Fibroblast of mammary gland (primary cell): ENCODE measurements at regions not wholly inside any gene's neighbourhood (a gene's known extent, or its start where the extent isn't known, plus 50 kb on each side); places are given as distances from the start of the nearest gene placed in this dataset.
"Not testable (repeated sequence)": the region's sequence is repeated elsewhere in the genome, so short reads cannot be mapped to it uniquely, and the experiment has no call there.

Experiments used
- DNase-seq: peaks from one replicate; pipeline ENCODE4 v3.0.0-alpha.2; 2010; ENCODE audit warnings: low read depth
- H3K4me3 ChIP-seq: 2 replicates; pipeline ENCODE4 v1.5.1; 2011; ENCODE audit warnings: low read depth, mild to moderate bottlenecking, low read length, moderate library complexity; ENCODE audit not compliant: control insufficient read depth
- TF ChIP-seq, protein P1 (sequence below): conservative IDR thresholded peaks from 2 replicates; pipeline ENCODE4 v1.5.1; 2011; ENCODE audit warnings: low read depth, low read length, inconsistent platforms; ENCODE audit not compliant: control insufficient read depth, insufficient read depth

DNA sequence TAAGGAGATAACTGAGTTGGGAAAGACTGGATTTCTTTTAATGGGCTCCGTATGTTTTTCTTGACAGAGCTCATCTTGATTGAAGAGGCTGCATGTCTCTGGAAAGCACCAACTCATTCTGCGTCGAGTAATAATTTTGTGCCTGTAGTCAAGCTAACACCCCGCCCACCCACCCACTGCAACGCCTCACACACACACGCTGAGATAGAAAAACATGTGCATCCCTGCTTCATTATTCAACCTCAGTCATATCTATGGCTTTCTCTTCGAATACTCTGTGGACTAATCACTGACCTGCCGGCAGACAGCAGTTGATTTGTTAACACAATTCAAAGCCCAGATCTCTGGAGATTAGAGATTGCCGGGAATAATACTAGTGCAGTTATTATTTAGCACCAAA is 220.2 kb upstream of the TOM1L1 start:
- TF ChIP-seq, protein P1, sequence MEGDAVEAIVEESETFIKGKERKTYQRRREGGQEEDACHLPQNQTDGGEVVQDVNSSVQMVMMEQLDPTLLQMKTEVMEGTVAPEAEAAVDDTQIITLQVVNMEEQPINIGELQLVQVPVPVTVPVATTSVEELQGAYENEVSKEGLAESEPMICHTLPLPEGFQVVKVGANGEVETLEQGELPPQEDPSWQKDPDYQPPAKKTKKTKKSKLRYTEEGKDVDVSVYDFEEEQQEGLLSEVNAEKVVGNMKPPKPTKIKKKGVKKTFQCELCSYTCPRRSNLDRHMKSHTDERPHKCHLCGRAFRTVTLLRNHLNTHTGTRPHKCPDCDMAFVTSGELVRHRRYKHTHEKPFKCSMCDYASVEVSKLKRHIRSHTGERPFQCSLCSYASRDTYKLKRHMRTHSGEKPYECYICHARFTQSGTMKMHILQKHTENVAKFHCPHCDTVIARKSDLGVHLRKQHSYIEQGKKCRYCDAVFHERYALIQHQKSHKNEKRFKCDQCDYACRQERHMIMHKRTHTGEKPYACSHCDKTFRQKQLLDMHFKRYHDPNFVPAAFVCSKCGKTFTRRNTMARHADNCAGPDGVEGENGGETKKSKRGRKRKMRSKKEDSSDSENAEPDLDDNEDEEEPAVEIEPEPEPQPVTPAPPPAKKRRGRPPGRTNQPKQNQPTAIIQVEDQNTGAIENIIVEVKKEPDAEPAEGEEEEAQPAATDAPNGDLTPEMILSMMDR = no peak
- H3K4me3 ChIP-seq = no peak overlapping the region
- no peak for DNase-seq

- no peak for DNase-seq
- TF ChIP-seq, protein P1 = no peak
- H3K4me3 ChIP-seq = no peak overlapping the region
These were observed 206.3 kb upstream of the TOM1L1 start for GRCh38 chr17:54694287-54694887.

GRCh38 chr17:54712798-54713197 is 187.9 kb upstream of the TOM1L1 start:
- not testable (repeated sequence) for H3K4me3 ChIP-seq, DNase-seq

GRCh38 chr17:54718286-54718685 is 182.4 kb upstream of the TOM1L1 start:
- TF ChIP-seq, protein P1 = no peak

GRCh38 chr17:54727624-54728023 is 173.0 kb upstream of the TOM1L1 start:
- no peak for DNase-seq
- TF ChIP-seq, protein P1 = no peak
- no peak overlapping the region for H3K4me3 ChIP-seq

More at GRCh38 chr17:54718286-54718685, 182.4 kb upstream of the TOM1L1 start:
- no peak for DNase-seq
- no peak overlapping the region for H3K4me3 ChIP-seq

GRCh38 chr17:54736573-54736972 is 164.1 kb upstream of the TOM1L1 start:
- TF ChIP-seq, protein P1 = no peak
- no peak for DNase-seq
- no peak overlapping the region for H3K4me3 ChIP-seq

- no peak for DNase-seq
- no peak overlapping the region for H3K4me3 ChIP-seq
- TF ChIP-seq, protein P1 = no peak
These were observed 162.2 kb upstream of the TOM1L1 start for GRCh38 chr17:54738496-54738895.
